ENCODE measurements at regions not wholly inside any gene's neighbourhood (a gene's known extent, or its start where the extent isn't known, plus 50 kb on each side); places are given as distances from the start of the nearest gene placed in this dataset.
"Not testable (repeated sequence)": the region's sequence is repeated elsewhere in the genome, so short reads cannot be mapped to it uniquely, and the experiment has no call there.

DNA sequence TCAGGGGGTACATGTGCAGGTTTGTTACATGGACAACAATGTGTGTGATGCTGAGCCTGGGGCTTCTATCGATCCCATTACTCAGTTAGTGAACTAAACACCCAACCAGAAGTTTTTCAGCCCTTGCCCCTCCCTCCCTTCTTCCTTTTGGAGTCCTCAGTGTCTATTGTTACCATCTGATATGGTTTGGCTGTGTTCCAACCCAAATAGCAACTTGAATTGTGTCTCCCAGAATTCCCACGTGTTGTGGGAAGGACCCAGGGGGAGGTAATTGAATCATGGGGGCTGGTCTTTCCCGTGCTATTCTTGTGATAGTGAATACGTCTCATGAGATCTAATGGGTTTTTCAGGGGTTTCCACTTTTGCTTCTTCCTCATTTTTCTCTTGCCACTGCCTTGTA lies 186.3 kb downstream of the AEBP2 start:
- not testable (repeated sequence) for DNase-seq (ENCODE audit: low spot score)

DNA sequence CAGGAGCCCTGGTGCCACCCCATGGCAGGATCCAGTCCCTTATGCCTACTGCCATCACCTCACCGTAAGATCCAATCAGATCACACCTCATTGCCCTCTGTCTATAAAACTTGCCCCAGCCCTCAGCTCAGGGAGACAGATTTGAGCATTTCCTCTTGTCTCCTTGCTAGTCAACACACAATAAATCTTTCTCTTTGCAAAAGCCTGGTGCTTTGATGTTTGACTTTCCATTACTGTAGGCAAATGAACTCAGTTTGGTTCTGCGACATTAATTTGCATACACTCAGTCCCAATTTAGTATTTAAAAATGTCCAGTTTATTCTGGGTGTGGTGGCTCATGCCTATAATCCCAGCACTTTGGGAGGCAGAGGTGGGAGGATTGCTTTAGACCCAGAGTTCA lies 188.4 kb downstream of the AEBP2 start:
- DNase-seq (ENCODE audit: low spot score), result no peak

DNA sequence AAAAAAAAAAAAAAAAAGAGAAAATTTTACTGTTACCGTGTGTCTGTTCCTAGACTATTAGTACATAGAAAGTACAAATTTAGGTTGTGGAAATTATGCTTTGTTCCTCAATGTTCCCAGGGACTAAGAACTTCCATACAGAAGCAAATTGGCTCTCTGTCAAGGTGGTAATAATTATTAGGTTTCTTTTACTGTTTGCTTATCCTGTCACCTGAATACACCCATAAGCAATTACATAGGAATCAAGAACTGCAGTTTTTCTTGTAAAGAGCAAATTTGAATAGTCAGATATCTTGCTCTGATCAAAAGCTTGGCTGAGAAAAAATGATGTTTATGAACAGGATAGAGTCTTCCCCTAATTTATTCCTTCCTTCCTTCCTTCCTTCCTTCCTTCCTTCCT lies 191.2 kb downstream of the AEBP2 start:
- DNase-seq (ENCODE audit: low spot score), result no peak

DNA sequence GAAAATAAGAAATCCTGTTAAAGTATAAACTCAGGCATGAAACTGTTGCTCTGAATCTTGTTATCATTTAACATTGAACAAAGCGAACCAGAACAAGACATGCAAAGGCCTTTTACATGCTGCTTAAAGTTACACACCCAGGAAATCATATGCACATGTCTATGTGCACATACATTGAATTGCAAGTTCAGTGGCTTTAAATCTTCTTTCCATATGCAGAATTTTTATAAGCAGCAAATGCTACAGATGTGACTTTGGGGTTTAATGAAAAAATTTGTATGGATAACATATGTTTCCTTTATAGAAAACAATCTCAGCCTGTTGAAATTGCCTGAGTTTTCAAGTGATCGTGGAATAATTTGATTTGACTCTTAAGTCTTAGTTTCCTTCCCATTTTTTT lies 193.9 kb downstream of the AEBP2 start:
- DNase-seq (ENCODE audit: low spot score), result no peak

DNA sequence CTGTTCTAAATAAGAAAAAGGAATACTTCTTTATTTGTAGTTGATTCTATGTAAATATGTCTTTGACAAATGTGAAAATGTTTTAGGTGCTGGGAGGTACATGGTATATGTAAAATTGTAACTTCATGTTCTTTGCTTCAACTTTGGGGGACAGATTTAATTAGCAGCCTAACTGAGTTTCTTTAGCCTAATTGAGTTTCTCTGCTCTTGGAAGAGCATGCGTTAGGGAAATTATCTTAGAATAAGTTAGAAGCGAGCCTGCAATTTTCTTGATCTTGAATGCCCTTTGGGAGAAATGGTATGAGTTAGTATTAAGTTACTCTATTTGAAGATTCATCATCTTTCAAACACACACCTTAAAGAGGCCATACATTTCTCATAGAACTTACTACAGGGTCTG lies 194.3 kb downstream of the AEBP2 start:
- no peak for DNase-seq (ENCODE audit: low spot score)

DNA sequence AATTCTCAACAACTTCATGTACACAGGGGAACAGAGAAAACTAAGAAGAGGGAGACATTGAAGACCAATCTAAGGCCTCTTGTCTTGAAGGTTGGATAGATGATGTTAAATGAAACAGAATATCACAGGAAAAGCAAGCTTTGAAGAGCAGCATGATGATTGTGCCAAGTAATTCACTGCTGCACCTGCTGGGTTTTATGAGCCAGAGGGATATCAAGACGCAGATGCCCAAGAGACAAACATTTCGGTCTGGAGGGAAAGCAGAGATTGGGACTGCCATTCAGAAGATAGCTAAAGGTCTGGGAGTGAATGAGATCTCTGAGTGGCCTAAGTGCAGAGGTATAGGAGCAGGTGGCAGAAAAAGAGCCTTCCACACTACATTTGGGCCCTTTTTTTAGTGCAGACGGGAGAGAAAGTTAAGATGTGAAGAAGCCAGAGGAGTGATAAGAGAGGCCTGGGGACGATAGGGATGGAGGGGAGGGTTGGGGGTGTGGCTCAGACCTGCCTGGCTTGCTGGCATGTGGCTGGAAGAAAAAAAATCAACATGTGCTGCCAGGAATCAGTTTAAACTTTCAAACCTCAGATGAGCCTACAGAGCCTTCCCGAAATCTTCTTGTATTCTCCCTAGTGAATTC lies 200.6 kb downstream of the AEBP2 start:
- DNase-seq (ENCODE audit: low spot score), result peak; percentile 12

DNA sequence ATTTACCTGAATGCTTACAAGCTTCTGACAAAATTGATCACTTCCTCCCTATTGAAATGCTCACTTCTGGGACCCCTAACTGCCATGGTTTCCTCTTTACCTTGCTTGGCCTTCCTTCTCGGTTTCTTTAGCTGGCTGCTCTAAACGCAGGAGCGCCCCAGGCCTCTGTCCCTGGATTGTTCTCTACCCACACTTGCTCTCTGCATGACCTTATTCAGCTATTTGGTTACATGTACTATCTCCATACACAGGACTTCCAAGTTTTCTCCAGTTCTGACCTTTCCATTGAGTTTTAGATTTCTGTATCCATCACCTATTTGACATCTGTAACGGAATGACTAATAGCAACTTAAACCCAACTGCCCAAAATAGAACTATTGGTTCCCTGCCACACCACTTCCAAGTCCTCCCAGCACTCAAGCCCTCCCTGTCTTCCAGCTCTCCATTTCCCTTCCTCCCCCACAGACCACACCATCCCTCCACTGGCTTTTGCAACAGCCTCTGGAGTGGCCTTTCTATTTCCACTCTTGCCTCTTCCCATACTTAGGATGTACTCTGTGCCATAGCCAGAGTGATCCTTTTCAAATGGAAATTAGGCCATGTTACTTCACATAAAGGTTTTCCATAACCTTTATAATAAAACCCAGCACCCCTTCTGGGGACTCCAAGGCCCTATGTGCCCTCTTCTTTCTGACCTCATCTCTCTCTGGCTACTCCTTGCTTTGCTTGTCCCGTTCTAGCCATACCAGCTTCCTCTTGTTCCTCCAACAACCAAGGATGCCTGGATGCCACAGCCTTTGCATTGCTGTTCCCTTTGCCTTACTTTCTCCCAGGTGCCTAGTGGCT lies 202.2 kb downstream of the AEBP2 start:
- DNase-seq (ENCODE audit: low spot score), result no peak

DNA sequence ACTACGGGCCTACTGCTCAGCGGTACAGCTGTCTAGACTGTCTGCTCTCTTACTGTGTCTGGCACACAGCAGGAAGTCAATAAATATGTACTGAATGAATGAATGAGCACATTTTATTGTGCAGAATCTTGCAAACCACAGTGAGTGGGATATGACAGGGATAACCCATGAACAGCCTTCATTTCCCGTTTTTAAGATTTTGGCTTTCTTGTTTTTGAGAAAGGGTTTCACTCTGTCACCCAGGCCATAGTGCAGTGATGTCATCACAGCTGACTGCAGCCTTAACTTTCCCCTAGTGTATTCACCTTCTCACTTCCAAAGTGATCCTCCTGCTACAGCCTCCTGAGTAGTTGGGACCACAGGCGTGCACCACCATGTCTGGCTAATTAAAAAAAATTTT lies 203.1 kb downstream of the AEBP2 start:
- no peak for DNase-seq (ENCODE audit: low spot score)

DNA sequence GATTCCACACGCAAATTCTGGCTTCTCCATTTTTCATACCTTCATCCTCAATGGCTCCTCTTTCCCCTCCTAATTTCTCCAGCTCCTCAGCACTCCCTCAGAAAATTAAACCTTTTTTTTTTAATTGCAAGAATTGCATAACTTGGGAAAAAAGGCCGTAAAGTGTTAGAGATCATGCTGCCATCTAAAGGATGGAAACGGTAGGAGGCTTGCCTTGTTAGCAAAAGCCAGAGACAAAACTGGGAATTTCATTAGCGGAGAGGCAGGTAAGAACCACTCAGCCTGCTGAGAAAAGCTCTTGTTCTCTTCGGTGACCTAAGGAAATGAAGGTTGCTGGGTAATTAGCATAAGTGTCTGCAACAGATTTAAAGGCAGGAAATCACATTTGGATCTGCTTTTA lies 204.3 kb downstream of the AEBP2 start:
- peak; percentile 53 for DNase-seq (ENCODE audit: low spot score)

DNA sequence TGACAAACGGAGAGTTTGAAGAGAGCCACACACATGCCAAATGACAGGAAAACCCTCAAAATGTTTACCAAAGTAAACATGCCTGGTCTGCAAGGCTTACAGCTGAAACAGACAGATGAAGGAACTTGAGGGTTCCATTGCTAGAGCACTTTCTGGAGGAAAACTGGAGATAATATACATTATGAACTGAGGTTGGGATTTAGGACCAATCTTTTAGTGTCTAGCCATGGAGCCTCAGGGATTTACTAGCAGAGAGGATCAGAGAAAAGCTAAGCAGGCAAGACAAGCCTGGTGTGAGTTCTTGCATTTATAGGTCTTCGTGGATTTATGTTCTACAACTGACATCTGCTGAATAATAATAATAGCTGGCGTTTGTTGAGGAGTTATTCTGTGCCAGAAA lies 205.3 kb downstream of the AEBP2 start:
- DNase-seq (ENCODE audit: low spot score), result no peak

DNA sequence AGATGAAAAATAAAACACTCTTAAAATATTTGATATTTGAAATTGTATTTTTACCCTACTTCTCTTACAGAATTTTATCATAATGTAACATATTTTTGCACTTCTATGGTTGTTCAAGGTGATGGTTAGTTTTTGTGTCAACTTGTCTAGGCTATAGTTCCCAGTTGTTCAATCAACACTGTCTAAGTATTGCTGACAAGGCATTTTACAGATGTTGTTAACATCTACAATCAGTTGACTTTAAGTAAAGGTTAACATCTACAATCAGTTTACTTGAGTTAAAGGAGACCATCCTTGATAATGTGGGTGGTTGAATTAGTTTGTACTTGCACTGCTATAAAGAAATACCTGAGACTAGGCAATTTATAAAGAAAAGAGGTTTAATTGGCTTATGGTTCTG lies 206.5 kb downstream of the AEBP2 start:
- no peak for DNase-seq (ENCODE audit: low spot score)

DNA sequence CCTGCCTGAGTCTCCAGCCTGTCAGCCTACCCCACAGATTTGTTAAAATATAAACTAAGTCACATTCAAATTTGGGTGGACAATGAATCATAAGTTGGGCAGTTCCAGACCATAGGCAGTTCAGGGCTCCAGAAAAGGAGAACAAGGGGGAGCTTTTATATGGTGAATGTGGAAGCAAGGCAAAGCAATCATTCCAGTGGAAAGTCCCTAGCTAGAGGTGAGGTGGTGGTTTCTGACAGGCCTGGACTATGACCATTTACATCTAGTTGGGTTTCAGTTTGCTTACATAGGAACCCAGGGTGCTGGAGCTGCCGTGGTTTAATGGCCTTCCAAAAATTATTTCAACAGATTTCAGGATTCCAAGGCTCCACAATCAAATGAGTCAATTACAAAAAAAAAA lies 207.3 kb downstream of the AEBP2 start:
- DNase-seq (ENCODE audit: low spot score), result no peak

DNA sequence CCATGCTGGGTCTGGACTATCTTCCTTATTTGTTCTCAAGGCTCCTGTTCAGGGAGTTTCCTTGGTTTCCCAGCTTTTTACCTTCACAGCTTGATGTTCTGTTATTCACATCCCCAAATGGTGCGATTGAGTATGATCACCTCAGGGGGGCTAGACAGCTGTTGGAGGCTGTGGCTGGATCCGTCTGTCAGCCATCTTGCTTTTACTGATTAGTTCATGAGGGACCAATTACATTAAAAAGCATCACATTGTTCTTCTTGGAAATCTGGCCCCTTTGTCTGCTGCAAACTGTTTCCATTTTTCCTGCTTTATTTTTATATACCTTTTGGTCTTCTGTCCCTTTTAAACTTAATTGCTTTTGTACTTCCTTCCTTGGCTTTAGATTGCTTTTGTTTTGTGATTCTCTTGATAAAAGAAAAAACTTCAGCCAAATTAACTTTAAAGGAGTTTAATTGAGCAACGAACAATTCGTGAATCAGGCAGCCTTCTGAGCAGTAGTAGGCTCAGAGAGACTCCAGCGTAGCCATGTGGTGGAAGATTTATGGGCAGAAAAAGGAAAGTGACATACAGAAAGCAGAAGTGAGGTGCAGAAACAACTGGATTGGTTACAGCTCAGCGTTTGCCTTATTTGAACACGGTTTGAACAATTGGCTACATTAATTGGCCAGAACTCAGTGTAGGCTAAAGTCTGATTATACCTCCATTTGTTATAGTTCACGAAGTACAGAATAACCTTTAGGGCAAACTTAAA lies 208.7 kb downstream of the AEBP2 start:
- no peak for DNase-seq (ENCODE audit: low spot score)

DNA sequence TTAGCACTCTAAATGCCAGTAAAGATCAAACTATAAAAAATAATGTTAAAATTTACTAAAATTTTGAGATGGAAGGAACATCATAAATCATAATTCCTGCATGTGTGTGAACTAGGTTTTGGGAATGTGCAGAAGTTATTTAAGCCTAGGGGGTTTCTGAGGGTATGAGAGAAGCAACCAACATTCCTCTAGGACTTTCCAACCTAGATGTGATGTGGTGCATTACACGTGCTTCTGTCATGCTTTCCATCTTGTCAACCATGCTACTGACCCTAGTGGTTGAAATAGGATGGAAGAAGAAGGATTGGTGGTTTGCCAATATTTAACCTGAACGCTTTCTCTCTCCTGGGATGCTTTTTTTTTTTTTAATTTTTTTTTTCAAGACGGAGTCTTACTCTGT lies 209.3 kb downstream of the AEBP2 start:
- DNase-seq (ENCODE audit: low spot score), result no peak

DNA sequence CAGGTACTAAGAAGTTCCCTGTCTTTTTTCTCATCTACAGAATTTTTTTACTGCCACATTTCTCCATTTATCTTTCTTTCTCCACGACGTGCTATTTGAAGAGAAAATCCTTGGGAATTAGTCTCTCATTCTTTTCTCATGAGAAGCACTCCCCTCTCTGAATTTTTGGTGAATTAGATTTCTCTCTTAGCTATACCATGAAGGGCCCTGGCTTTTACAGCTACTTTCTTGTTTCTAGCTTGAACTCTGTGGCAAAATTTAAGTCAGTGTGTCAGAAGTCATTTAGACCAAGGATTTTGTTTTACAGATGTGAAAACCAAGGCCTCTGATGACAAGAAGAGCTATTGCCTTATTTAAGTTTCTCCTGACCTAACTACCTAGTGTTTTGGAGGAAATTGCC lies 213.1 kb downstream of the AEBP2 start:
- no peak for DNase-seq (ENCODE audit: low spot score)

DNA sequence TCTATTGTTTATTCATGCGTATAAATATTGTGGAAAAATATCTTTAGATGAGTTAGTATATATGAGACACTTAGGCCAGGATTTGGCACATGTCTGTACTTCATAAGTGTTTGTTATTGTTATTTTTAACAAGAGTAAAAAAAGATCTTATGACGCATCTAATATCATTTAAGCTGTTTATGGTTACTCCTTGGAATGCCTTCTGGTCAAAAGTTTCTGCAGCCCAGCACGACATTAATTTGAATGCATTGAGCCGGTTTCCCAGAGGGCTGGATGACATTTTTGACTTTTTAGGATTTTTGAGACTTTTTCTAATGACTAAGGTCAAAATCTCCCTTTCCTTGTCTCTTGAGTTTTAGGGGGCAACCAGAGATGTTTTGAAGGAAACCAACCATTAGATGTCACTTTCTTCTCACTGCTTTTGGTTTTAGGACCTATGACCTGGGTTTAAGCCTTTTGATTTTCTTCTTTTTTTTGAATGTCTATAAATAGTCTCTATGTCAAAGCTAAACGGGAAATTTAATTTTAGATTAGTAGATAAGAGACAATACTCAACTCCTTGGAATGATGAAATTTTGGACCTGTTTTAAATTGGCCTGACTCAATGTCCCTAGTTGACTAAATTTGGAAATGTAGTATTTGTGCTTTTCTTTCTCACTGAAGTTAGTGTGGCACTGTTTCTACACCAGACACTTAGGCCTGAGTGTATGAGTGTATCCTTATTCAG lies 215.5 kb downstream of the AEBP2 start:
- DNase-seq (ENCODE audit: low spot score), result no peak

DNA sequence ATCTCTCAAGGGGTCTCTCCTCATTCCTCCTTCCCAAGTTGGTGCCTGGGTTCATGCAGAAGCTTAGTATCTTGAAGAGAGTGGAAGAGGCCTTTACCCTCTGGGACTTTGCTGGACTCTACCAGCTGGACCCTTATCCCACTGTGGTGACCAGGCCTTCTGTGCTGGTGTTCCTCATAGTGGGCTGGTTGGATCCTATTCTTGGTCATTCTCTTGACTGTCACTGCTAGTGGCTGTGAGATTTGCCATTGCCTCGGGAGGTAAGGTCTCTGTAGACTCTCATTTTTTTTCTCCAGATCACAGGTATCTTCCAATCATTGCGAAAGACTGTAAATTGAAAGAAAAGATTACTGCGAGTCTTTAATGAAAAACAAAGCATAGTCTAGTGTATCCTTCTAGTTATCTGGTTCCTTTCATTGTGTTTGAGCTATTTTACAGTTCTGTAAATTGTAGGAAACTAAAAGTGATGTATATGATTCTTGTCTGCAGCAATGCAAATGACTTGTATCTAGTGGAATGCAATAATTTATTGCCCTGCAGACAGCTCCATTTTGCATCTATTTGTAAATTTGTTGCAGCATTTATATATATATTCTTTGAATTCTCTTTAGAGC lies 217.9 kb downstream of the AEBP2 start:
- DNase-seq (ENCODE audit: low spot score), result no peak

DNA sequence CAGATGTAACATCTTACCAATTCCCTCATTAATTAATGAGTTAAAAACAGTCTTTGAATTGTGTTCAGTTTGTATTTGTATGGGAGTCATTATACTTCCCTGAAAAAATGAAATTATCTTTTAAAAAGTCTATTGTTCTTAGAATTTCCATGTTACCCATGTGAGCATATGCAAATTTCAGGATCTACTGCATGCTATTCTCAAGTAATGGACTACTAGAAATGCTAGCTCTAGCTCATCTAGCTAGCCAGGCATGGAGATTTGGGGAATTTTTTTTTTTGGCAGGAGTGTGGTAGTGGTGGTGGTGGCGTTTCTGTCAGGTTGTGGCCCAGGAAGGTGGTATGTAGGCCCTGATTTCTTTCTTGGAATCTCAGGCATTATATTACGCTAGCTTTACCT lies 218.4 kb downstream of the AEBP2 start:
- DNase-seq (ENCODE audit: low spot score), result no peak

DNA sequence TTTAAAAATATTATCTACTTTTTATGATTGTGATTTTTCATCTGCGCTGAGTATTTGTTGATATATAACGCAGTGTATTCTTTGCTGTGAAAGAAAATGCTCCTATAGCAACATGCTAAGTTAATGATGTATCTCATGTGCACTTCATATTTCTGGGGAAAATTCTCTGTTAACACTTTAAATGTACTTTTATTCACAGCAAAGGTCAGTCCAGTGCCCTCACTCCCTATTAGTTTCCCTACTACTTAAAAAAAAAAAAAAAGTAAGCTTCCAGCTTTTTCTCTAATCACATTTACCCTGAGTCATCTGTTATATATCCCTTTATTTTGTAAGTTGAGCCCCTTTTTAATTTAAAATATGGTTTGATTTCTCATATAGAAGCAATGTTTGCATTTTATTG lies 219.8 kb downstream of the AEBP2 start:
- no peak for DNase-seq (ENCODE audit: low spot score)

DNA sequence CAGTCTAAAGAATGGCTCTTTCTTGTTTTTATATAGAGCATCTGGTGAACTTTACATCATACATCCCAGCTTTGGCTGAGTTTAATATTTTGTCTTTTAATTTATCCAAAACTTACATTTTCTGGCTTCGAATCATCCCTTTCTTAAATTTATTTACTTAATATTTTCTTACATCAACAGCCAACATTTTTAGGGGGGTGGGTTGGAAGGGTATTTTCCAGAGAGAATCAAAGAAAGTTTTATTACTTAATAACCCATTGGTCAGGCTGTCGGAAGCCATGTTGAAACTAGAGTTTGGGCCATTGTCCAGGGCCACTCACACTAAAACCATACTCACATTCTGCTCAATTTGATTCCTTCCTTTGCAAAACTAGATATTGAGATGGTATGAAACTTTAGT lies 220.2 kb downstream of the AEBP2 start:
- no peak for DNase-seq (ENCODE audit: low spot score)

DNA sequence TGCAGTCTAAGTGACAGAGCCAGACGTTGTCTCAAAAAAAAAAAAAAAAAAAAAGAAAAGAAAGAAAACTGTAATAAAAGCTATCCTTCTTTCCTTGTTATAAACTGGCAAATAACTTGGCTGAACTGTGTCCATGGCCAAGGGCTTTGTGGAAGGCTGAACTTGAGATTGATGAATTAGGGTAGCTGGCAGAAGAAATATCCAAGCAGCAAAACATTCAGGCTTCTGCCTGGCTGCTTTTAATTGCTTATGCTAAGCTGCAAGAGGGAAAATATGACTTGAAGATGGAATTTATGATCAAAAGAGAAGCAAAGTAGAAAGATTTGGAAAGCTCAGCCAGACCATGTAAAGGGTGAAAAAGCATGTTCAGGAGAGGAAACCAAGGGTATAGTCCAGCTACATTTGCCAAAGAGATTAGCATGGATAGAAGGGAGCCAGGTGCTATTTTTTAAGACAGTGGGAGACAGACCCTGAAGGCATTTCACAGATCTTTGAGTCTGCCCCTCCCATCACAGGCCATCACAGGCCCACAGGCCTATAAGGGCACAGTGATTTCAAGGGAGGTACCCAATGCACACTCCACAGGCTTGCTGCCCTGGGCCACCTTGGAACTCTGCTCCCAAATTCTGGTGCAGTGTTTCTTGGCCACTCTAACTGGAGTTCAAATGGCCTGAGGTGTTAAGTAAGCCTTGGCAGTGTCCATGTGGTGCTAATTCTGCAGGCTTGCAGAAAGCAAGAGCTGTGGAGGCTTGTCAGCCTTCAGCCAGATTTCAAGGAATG lies 226.0 kb downstream of the AEBP2 start:
- peak; percentile 8 for DNase-seq (ENCODE audit: low spot score)

Data from pons (tissue), 1 donor.